RPMI7951 (cell line): ENCODE measurements at regions not wholly inside any gene's neighbourhood (a gene's known extent, or its start where the extent isn't known, plus 50 kb on each side); places are given as distances from the start of the nearest gene placed in this dataset.
"Not testable (repeated sequence)": the region's sequence is repeated elsewhere in the genome, so short reads cannot be mapped to it uniquely, and the experiment has no call there.

Experiments
- DNase-seq: peaks from one replicate; pipeline ENCODE4 v3.0.0-alpha.2; 2012; ENCODE audit warnings: low read depth

DNA sequence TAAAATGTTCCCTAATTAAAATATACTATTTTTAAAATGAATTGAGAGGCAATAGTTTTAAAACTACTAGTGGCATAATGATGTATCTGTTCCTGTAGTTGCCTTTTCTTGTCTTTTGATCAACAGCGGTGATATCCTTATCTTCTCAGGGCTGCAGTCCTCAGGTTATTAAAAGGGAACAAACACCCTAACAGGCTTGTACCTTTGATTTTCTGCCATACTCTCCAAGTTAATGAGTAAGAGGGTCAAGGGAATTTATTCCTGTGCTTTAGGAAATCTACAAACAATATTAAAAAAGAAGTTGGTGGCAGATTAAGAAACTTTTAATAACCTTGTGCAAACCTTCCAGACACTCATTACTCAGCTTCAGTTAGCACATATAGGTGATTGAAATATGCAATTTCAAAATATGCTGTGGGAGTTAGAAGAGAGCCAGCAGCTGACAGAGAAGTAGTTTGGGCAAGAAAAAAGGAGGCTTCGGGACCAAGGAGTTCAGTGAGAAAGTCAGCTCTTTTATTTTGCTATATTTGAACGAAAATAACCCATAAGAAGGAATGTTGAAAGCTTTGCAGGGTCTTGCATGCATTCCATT lies 81.0 kb upstream of the TLE4 start:
- DNase-seq = no peak

GRCh38 chr9:79492092-79493009 lies 79.4 kb upstream of the TLE4 start:
- DNase-seq = peak; percentile 40

DNA sequence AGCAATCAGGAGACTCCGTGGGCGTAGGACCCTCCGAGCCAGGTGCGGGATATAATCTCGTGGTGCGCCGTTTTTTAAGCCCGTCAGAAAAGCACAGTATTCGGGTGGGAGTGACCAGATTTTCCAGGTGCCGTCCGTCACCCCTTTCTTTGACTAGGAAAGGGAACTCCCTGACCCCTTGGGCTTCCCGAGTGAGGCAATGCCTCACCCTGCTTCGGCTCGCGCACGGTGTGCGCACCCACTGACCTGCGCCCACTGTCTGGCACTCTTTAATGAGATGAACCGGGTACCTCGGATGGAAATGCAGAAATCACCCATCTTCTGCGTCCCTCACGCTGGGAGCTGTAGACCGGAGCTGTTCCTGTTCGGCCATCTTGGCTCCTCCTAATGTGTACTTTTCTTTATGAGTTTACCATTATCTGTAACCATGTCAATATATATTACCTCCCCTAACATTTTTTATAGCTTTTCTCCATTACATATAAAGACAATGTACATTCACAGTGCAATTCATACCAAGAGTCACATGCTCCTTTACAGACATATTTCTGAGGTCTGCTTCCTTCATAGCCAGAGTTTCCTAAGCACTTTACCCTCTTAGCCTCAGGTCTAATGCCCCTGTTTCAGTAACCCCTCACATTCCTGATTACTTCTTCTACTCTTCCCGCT lies 71.4 kb upstream of the TLE4 start:
- DNase-seq = not testable (repeated sequence)

DNA sequence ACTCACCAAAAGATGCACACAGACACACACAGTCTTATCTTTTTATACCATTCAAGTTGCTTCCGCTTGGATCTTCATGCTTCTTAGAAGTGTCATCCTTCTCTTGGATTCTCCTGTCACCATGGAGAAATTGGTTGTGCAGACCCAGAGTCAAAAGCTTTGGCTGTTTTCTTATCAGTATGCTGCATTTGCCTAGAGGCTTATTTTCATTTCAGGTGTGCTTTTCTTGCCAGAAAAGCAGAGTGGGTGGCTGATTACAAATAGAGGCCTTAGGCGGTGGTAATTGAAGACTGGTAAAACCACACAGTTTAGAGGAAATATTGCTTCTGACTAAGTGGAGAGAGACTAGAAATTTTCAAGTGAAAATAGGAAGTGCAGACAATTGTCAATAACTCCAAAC lies 70.2 kb upstream of the TLE4 start:
- no peak for DNase-seq

GRCh38 chr9:79507801-79508200 lies 64.0 kb upstream of the TLE4 start:
- no peak for DNase-seq

GRCh38 chr9:79512251-79512650 lies 59.5 kb upstream of the TLE4 start:
- no peak for DNase-seq
